GM19035 (cell line): ENCODE measurements at regions not wholly inside any gene's neighbourhood (a gene's known extent, or its start where the extent isn't known, plus 50 kb on each side); places are given as distances from the start of the nearest gene placed in this dataset.
"Not testable (repeated sequence)": the region's sequence is repeated elsewhere in the genome, so short reads cannot be mapped to it uniquely, and the experiment has no call there.

ENCODE experiments used
- ATAC-seq: cut with Tn5 transposase; IDR thresholded peaks from one replicate; pipeline ENCODE4 v1.9.1; 2021; ENCODE audit not compliant: unreplicated experiment

GRCh38 chr2:38451778-38452177 is 74.7 kb upstream of the ATL2 start:
- ATAC-seq: not testable (repeated sequence)

- ATAC-seq: no peak
Observed at GRCh38 chr2:38450509-38450908, 73.4 kb upstream of the ATL2 start.

GRCh38 chr2:38448692-38449410 is 71.8 kb upstream of the ATL2 start:
- ATAC-seq: no peak

GRCh38 chr2:38446906-38447561 is 70.0 kb upstream of the ATL2 start:
- no peak for ATAC-seq

- no peak for ATAC-seq
Observed at GRCh38 chr2:38446418-38446817, 69.3 kb upstream of the ATL2 start.

- no peak for ATAC-seq
Observed at GRCh38 chr2:38444247-38444646, 67.2 kb upstream of the ATL2 start.

GRCh38 chr2:38442643-38443541 is 65.8 kb upstream of the ATL2 start:
- ATAC-seq: no peak

GRCh38 chr2:38441346-38441745 is 64.3 kb upstream of the ATL2 start:
- no peak for ATAC-seq

GRCh38 chr2:38440655-38441054 is 63.6 kb upstream of the ATL2 start:
- ATAC-seq: no peak

GRCh38 chr2:38439863-38440262 is 62.8 kb upstream of the ATL2 start:
- no peak for ATAC-seq

- ATAC-seq: peak; percentile 77
Observed at GRCh38 chr2:38438883-38439612, 62.0 kb upstream of the ATL2 start.

GRCh38 chr2:38438133-38438882 is 61.2 kb upstream of the ATL2 start:
- no peak for ATAC-seq

- ATAC-seq: no peak
Observed at GRCh38 chr2:38436227-38436664, 59.2 kb upstream of the ATL2 start.

GRCh38 chr2:38435775-38436174 is 58.7 kb upstream of the ATL2 start:
- ATAC-seq: no peak

- ATAC-seq: no peak
Observed at GRCh38 chr2:38434595-38434994, 57.5 kb upstream of the ATL2 start.

- no peak for ATAC-seq
Observed at GRCh38 chr2:38433607-38433975, 56.5 kb upstream of the ATL2 start.

- no peak for ATAC-seq
Observed at GRCh38 chr2:38432820-38433606, 55.9 kb upstream of the ATL2 start.

GRCh38 chr2:38430597-38431207 is 53.6 kb upstream of the ATL2 start:
- no peak for ATAC-seq

GRCh38 chr2:38430196-38430595 is 53.1 kb upstream of the ATL2 start:
- ATAC-seq: no peak
